22Rv1 (cell line): ENCODE measurements at regions not wholly inside any gene's neighbourhood (a gene's known extent, or its start where the extent isn't known, plus 50 kb on each side); places are given as distances from the start of the nearest gene placed in this dataset.

Source experiments
- H3K27ac ChIP-seq: fragments of 450-650 bp; 2 replicates; pipeline ENCODE4 v1.5.1; 2017
- CTCF ChIP-seq: fragments of 450-650 bp; IDR thresholded peaks from 2 replicates; pipeline ENCODE4 v1.5.1; 2017; ENCODE audit warnings: mild to moderate bottlenecking
- ZFX ChIP-seq: fragments of 450-650 bp; IDR thresholded peaks from 2 replicates; pipeline ENCODE4 v1.6.1; 2017; ENCODE audit warnings: antibody characterized with exemption, borderline replicate concordance

- TF ChIP-seq CTCF, result no peak
- TF ChIP-seq ZFX, result no peak
- no peak overlapping the region for H3K27ac ChIP-seq
These were observed 105.9 kb upstream of the IGSF21 start for GRCh38 chr1:18001725-18002124.

GRCh38 chr1:18004278-18004677 is 103.3 kb upstream of the IGSF21 start:
- no peak for TF ChIP-seq CTCF
- no peak for TF ChIP-seq ZFX
- no peak overlapping the region for H3K27ac ChIP-seq

- TF ChIP-seq CTCF (no peak), ZFX (no peak)
These were observed 102.4 kb upstream of the IGSF21 start for GRCh38 chr1:18005238-18005637.

GRCh38 chr1:18007391-18008041 is 100.1 kb upstream of the IGSF21 start:
- no peak for TF ChIP-seq ZFX
- no peak for TF ChIP-seq CTCF
- no peak overlapping the region for H3K27ac ChIP-seq

More at GRCh38 chr1:18005238-18005637, 102.4 kb upstream of the IGSF21 start:
- H3K27ac ChIP-seq, result no peak overlapping the region

GRCh38 chr1:18008081-18008480 is 99.5 kb upstream of the IGSF21 start:
- TF ChIP-seq ZFX (no peak), CTCF (no peak)
- no peak overlapping the region for H3K27ac ChIP-seq

DNA sequence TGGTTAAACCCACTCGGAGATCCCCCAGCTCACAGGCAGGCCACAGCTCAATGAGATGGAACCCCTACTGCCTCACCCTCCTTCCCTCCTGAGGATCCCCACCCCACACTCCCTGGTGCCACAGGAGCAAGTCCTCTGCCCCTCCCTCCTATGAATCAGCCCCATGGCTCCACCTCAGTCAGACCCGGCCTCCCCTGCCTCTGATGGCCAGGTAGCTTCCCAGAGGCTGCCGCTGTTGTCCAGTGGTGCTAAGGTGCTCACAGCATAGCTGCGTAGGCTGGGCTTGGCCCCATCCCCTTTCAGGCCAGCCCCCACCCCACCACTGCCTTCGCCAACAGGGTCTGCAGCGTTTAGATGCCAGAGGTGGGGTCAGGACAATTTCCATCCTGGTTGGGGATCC is 98.5 kb upstream of the IGSF21 start:
- no peak overlapping the region for H3K27ac ChIP-seq
- TF ChIP-seq ZFX (no peak), CTCF (no peak)

DNA sequence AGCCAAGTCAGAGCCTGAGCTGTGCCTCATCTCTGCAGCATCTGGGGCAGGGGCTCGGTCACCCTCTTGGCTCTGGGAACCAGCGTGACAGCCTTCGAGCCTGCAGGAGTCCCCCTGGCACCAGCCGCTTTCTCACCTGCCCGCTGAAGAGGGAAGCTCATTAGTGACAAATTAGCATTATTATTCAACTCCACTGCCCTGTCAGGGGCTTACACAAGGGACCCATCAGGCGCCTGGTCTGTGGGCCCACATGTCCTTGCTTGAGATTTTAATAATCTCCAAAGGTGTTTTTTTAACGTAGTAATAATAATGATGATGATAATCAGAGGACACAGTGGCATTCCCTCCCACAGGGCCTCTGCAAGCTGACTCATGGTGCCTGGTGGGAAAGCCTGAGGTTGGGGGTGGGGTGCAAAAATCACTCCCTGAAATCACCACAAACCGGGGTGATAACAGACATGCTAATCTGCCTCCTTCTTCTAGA is 98.1 kb upstream of the IGSF21 start:
- H3K27ac ChIP-seq, result no peak overlapping the region
- TF ChIP-seq ZFX, result no peak
- TF ChIP-seq CTCF, result no peak
